GM12878 (cell line): ENCODE measurements at regions not wholly inside any gene's neighbourhood (a gene's known extent, or its start where the extent isn't known, plus 50 kb on each side); places are given as distances from the start of the nearest gene placed in this dataset.

Experiments
- BHLHE40 ChIP-seq, 2 experiments: fragments of 450-650 bp in 1 of 2; IDR thresholded peaks; 2 replicates each; pipeline ENCODE4 v1.6.1; 2011 to 2017; ENCODE audit warnings: low read depth in 2 of 2, borderline replicate concordance in 1 of 2, improper control_type of control experiment in 1 of 2, low read length in 1 of 2, mild to moderate bottlenecking in 1 of 2
- MXI1 ChIP-seq: fragments of 150-350 bp; IDR thresholded peaks from 2 replicates; pipeline ENCODE4 v1.6.1; 2011; ENCODE audit warnings: low read depth, mild to moderate bottlenecking, inconsistent platforms, low read length, improper control_type of control experiment
- NFXL1 ChIP-seq: fragments of 450-650 bp; IDR thresholded peaks from 2 replicates; pipeline ENCODE4 v1.6.1; 2017; ENCODE audit warnings: antibody characterized with exemption, mild to moderate bottlenecking, borderline replicate concordance
- RELB ChIP-seq: fragments of 450-650 bp; IDR thresholded peaks from 2 replicates; pipeline ENCODE4 v1.6.1; 2017; ENCODE audit warnings: low read depth, mild to moderate bottlenecking, moderate library complexity
- RFX5 ChIP-seq: IDR thresholded peaks from 2 replicates; pipeline ENCODE4 v1.6.1; 2011; ENCODE audit warnings: low read depth, low read length, improper control_type of control experiment
- SUPT20H ChIP-seq: IDR thresholded peaks from 2 replicates; pipeline ENCODE4 v1.6.1; 2011; ENCODE audit warnings: low read depth, mild to moderate bottlenecking, low read length, moderate library complexity, borderline replicate concordance; ENCODE audit not compliant: control insufficient read depth
- YY1 ChIP-seq: IDR thresholded peaks from 2 replicates; pipeline ENCODE4 v1.6.1; 2011; ENCODE audit warnings: low read depth, mild to moderate bottlenecking, low read length
- TF ChIP-seq, protein P1 (sequence below): fragments of 450-650 bp; IDR thresholded peaks from 2 replicates; pipeline ENCODE4 v1.6.1; 2016; ENCODE audit warnings: mild to moderate bottlenecking
- TF ChIP-seq, protein P2 (sequence below), 3 experiments: IDR thresholded peaks in 2 of 3; conservative IDR thresholded peaks in 1 of 3; 2 replicates each; pipeline ENCODE4 v1.5.1; 2011; ENCODE audit warnings: low read depth in 3 of 3, low read length in 3 of 3, mild to moderate bottlenecking in 3 of 3, control low read depth in 2 of 3, moderate library complexity in 2 of 3, inconsistent platforms in 1 of 3, mixed read lengths in 1 of 3; ENCODE audit not compliant: control insufficient read depth in 2 of 3, insufficient read depth in 1 of 3; ENCODE audit errors: extremely low read depth in 1 of 3

DNA sequence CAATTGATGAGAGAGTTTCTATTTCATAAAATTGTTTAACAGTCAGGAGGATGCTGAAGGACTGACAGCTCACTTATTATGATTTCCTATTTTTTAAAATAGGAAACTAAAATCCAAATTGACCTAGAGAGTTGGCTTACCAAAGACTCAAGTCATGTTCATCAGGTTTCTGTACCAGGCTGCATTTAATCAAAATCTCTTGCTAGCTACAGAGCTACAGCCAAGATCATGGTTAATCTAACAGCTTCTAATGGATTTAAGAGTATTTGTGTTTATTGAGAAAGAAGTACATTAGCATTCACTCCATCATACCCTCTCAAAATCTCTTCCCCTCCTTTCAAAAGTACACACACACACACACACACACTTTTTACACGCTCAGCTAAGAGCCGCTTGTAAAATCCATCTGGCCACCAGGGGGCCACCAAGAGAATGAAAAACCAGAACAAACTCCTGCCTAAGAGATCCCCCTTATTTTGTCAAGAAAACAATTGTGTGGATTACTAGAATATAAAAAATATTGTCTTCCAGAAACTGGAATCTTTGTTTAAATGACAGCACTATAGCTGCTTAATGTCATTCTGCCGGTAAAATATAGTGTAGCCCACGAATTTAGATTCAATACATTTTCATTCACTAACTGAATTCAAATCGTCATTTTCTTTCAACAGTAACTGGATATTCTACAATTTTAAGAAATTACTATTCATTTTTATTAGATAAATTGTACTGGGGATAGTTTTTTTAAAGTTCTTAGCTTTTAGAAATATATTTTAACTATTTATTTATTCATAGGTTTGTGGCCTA lies 334.0 kb downstream of the BTG1 start:
- no peak for TF ChIP-seq MXI1
- no peak for TF ChIP-seq NFXL1
- TF ChIP-seq RELB = no peak
- no peak for TF ChIP-seq BHLHE40 (IDR thresholded peaks at IDR 0.05; ENCODE audit: borderline replicate concordance in 1 of 2, low read depth in 2 of 2, low read length in 1 of 2)
- TF ChIP-seq, protein P1, sequence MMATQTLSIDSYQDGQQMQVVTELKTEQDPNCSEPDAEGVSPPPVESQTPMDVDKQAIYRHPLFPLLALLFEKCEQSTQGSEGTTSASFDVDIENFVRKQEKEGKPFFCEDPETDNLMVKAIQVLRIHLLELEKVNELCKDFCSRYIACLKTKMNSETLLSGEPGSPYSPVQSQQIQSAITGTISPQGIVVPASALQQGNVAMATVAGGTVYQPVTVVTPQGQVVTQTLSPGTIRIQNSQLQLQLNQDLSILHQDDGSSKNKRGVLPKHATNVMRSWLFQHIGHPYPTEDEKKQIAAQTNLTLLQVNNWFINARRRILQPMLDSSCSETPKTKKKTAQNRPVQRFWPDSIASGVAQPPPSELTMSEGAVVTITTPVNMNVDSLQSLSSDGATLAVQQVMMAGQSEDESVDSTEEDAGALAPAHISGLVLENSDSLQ = no peak
- TF ChIP-seq YY1 = 0 out of 2 replicates have a peak, but pooled peaks have one; percentile 47
- TF ChIP-seq, protein P2, sequence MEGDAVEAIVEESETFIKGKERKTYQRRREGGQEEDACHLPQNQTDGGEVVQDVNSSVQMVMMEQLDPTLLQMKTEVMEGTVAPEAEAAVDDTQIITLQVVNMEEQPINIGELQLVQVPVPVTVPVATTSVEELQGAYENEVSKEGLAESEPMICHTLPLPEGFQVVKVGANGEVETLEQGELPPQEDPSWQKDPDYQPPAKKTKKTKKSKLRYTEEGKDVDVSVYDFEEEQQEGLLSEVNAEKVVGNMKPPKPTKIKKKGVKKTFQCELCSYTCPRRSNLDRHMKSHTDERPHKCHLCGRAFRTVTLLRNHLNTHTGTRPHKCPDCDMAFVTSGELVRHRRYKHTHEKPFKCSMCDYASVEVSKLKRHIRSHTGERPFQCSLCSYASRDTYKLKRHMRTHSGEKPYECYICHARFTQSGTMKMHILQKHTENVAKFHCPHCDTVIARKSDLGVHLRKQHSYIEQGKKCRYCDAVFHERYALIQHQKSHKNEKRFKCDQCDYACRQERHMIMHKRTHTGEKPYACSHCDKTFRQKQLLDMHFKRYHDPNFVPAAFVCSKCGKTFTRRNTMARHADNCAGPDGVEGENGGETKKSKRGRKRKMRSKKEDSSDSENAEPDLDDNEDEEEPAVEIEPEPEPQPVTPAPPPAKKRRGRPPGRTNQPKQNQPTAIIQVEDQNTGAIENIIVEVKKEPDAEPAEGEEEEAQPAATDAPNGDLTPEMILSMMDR (IDR thresholded peaks at IDR 0.05 in 2 of 3, conservative IDR thresholded peaks at IDR 0.05 in 1 of 3; ENCODE audit: control insufficient read depth in 2 of 3, extremely low read depth in 1 of 3, insufficient read depth in 1 of 3, low read depth in 3 of 3, low read length in 3 of 3) = peak; percentile 68 to 86 (median 79)
- TF ChIP-seq RFX5 = no peak
- TF ChIP-seq SUPT20H = no peak
